Kidney (tissue), 13 donors: ENCODE measurements at regions not wholly inside any gene's neighbourhood (a gene's known extent, or its start where the extent isn't known, plus 50 kb on each side); places are given as distances from the start of the nearest gene placed in this dataset.

ENCODE experiments used
- DNase-seq, 5 donors: peaks; one replicate each; pipeline ENCODE4 v3.0.0-alpha.2; 2013 to 2020
- FAIRE-seq: peaks from 2 replicates; lab custom pipeline; 2012; peaks lifted over from hg19 to GRCh38; lab: Jason Lieb, UNC
- H3K27ac ChIP-seq, 2 donors: one replicate each; pipeline ENCODE4 v1.7.0; 2013; ENCODE audit warnings: low read depth in 2 of 2, low read length in 2 of 2, inconsistent platforms in 1 of 2
- H3K27me3 ChIP-seq: one replicate; pipeline ENCODE4 v1.7.1; 2013; ENCODE audit warnings: low read length, inconsistent platforms; ENCODE audit not compliant: control insufficient read depth, insufficient read depth
- H3K36me3 ChIP-seq, 3 donors: one replicate each; pipeline versions ENCODE4 v1.7.0 to v1.7.1; 2013; ENCODE audit warnings: low read length in 3 of 3, control low read depth in 1 of 3, inconsistent platforms in 1 of 3; ENCODE audit not compliant: insufficient read depth in 3 of 3, control insufficient read depth in 2 of 3
- H3K4me1 ChIP-seq, 3 donors: one replicate each; pipeline versions ENCODE4 v1.7.0 to v1.7.1; 2013; ENCODE audit warnings: low read length in 3 of 3, inconsistent platforms in 1 of 3, low read depth in 1 of 3; ENCODE audit not compliant: control insufficient read depth in 2 of 3, insufficient read depth in 2 of 3
- H3K4me3 ChIP-seq, 3 donors: one replicate each; pipeline versions ENCODE4 v1.7.0 to v1.8.1; 2013; ENCODE audit warnings: low read length in 3 of 3, control low read depth in 1 of 3, inconsistent platforms in 1 of 3
- H3K9ac ChIP-seq, 3 donors: one replicate each; pipeline versions ENCODE4 v1.7.0 to v1.7.1; 2013; ENCODE audit warnings: low read length in 3 of 3, control low read depth in 1 of 3, inconsistent platforms in 1 of 3
- H3K9me3 ChIP-seq, 3 donors: one replicate each; pipeline versions ENCODE4 v1.7.0 to v1.7.1; 2013; ENCODE audit warnings: low read length in 3 of 3, control low read depth in 1 of 3, inconsistent platforms in 1 of 3; ENCODE audit not compliant: control insufficient read depth in 2 of 3, insufficient read depth in 1 of 3
- intact Hi-C: fragments of 100-400 bp; cut with DNase I; formaldehyde crosslinking; loops from one replicate; pipeline ENCODE4 v1.11.1; 2022
- TF ChIP-seq, protein P1 (sequence below): IDR thresholded peaks from 3 replicates; pipeline ENCODE4 v1.5.1; 2012; ENCODE audit warnings: mild to moderate bottlenecking, moderate library complexity, borderline replicate concordance; ENCODE audit not compliant: insufficient read depth; ENCODE audit errors: extremely low read depth
- donor health status: control.
- donor health status: control.
- donor health status: control.
- donor health status: control.
- donor health status: control.
- donor health status: DM: yes; HTN: yes; CAD: no.
- donor health status: Normal renal cell carcinoma (clear cell type).

DNA sequence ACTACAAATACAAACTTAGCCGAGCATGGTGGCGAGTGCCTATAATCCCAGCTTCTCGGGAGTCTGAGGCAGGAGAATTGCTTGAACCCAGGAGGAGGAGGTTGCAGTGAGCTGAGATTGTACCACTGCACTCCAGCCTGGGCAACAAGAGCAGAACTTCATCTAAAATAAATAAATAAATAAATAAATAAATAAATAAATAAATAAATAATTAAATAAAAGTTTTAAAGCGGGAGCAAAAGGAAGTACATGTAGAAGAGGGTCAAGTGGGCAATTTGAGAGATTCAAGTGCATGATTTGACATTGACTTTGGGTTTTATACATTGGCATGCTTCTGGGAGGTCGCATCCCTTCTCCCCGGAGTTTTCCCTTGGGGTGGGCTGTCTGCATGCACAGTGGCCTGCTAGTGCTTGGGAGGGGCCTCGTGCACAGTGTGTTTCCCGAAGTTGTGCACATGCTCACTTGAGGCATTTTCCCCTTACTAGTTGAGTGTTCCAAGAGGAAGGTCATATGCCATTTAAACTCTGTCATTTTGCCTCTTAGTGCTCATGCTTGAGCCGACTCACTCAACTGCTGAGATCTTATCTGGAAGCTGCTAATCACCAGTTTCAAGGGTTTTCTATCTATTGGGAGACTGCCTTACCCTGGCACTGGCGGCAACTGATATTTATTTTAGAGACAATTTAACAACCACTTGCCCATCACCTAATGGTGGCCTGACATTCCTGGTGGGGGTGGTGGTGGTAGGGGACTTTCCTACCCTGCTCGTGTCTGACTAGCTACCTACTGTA, 193.2 kb upstream of the MPHOSPH6 start:
- no peak for FAIRE-seq

DNA sequence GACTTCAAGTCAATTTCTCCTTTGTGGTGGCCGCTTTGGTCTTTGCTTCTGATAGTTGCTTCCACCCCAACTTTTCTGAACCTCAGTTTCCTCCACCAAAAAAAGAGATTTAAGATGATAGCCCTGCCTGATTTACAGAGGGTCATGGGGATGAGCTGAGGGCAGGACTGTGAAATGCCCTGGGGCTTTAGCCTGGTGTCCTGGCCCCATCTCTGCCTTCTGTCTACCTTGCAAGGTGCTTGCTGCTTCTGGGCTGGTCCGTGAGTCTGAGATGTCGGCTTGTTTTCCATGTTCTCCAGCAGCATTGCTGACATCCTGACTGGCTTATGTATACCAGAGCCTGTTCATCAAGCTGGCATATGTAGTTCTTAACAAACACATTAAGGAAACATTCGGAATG, 191.9 kb upstream of the MPHOSPH6 start:
- H3K4me1 ChIP-seq: no peaks in the 10 kb centered on the region
- H3K9ac ChIP-seq: no peak overlapping the region
- no peaks in the 10 kb centered on the region for H3K9me3 ChIP-seq
- no peaks in the 10 kb centered on the region for H3K27me3 ChIP-seq
- no peak overlapping the region for H3K4me3 ChIP-seq
- FAIRE-seq (no peak), DNase-seq (no peak)
- H3K27ac ChIP-seq: no peak overlapping the region
- TF ChIP-seq, protein P1, sequence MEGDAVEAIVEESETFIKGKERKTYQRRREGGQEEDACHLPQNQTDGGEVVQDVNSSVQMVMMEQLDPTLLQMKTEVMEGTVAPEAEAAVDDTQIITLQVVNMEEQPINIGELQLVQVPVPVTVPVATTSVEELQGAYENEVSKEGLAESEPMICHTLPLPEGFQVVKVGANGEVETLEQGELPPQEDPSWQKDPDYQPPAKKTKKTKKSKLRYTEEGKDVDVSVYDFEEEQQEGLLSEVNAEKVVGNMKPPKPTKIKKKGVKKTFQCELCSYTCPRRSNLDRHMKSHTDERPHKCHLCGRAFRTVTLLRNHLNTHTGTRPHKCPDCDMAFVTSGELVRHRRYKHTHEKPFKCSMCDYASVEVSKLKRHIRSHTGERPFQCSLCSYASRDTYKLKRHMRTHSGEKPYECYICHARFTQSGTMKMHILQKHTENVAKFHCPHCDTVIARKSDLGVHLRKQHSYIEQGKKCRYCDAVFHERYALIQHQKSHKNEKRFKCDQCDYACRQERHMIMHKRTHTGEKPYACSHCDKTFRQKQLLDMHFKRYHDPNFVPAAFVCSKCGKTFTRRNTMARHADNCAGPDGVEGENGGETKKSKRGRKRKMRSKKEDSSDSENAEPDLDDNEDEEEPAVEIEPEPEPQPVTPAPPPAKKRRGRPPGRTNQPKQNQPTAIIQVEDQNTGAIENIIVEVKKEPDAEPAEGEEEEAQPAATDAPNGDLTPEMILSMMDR: no peak
- no peaks in the 10 kb centered on the region for H3K36me3 ChIP-seq
- intact Hi-C loops: no loop called here

More for the DNA sequence above, 193.2 kb upstream of the MPHOSPH6 start:
- Histone ChIP-seq H3K4me1 (no peaks in the 10 kb centered on the region), H3K4me3 (no peak overlapping the region), H3K9ac (no peak overlapping the region), H3K36me3 (no peaks in the 10 kb centered on the region), H3K27ac (no peak overlapping the region), H3K27me3 (no peaks in the 10 kb centered on the region), H3K9me3 (no peaks in the 10 kb centered on the region)
- intact Hi-C loops: no loop called here
- DNase-seq: no peak
- TF ChIP-seq, protein P1: no peak

DNA sequence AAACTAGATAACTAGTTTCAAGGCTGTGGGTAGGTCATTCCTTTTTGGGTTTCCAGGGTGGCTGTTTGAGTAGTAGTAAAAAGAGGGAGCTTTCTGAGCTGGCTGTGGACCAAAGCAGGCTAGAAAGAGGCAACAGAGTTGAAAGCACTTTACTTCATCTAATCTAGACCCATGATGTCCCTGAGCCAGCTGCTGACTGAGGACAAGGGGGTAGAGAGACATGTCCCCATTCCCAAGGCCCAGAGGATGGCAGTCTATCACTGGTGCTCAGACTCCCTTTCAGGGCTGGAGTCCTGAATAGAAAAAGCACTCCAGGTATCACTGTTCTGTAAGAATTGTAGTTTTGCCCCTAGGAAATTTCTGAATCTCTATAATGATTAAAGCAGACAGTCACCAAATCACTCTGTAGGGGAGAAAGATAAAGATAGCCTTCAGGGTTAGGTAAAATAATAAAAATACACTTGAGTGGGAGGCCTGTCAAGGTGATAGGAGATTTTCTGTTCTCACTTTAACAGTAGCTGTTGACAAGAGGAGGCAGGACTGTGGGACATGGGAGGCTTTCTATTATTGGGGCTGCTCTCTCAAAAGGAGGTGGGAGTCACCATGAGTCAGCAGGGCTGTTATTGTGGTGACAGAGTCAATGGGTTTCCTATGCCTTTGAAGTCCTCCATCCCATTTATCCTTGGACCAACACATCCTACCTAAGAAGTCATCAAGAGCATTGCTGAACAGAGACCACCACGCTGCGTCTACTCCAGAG, 190.2 kb upstream of the MPHOSPH6 start:
- no peaks in the 10 kb centered on the region for H3K4me1 ChIP-seq
- FAIRE-seq: no peak

More for the DNA sequence above, 190.2 kb upstream of the MPHOSPH6 start:
- no peaks in the 10 kb centered on the region for H3K9me3 ChIP-seq
- TF ChIP-seq, protein P1: no peak
- H3K27ac ChIP-seq: no peak overlapping the region
- no peak for DNase-seq
- no peak overlapping the region for H3K9ac ChIP-seq
- no peaks in the 10 kb centered on the region for H3K36me3 ChIP-seq
- H3K4me3 ChIP-seq: no peak overlapping the region
- no peaks in the 10 kb centered on the region for H3K27me3 ChIP-seq
- intact Hi-C loops: no loop called here
